GDM1 (cell line): ENCODE measurements at regions not wholly inside any gene's neighbourhood (a gene's known extent, or its start where the extent isn't known, plus 50 kb on each side); places are given as distances from the start of the nearest gene placed in this dataset.
"Not testable (repeated sequence)": the region's sequence is repeated elsewhere in the genome, so short reads cannot be mapped to it uniquely, and the experiment has no call there.

Experiments
- DNase-seq: peaks from one replicate; lab custom pipeline; 2025; lab: John Stamatoyannopoulos, UW

DNA sequence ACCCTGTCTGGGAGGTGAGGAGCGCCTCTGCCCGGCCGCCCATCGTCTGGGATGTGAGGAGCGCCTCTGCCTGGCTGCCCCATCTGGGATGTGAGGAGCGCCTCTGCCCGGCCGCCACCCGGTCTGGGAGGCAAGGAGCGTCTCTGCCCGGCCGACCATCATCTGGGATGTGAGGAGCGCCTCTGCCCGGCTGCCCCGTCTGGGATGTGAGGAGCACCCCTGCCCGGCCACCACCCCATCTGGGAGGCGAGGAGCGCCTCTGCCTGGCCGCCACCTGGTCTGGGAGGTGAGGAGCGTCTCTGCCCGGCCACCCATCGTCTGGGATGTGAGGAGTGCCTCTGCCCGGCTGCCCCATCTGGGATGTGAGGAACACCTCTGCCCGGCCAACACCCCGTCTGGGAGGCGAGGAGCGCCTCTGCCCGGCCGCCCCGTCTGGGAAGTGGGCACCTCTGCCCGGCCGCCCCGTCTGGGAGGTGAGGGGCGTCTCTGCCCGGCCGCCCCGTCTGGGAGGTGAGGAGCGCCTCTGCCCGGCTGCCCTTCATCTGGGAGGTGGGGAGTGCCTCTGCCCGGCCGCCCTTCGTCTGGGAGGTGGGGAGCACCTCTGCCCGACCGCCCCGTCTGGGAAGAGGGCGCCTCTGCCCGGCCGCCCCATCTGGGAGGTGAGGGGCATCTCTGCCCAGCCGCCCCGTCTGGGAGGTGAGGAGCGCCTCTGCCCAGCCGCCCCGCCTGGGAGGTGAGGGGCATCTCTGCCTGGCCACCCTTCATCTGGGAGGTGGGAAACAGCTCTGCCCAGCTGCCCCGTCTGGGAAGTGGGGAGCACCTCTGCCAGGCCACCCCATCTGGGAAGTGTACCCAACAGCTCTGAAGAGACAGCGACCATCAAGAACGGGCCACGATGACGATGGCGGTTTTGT, 399.7 kb downstream of the CAAP1 start:
- DNase-seq = not testable (repeated sequence)

DNA sequence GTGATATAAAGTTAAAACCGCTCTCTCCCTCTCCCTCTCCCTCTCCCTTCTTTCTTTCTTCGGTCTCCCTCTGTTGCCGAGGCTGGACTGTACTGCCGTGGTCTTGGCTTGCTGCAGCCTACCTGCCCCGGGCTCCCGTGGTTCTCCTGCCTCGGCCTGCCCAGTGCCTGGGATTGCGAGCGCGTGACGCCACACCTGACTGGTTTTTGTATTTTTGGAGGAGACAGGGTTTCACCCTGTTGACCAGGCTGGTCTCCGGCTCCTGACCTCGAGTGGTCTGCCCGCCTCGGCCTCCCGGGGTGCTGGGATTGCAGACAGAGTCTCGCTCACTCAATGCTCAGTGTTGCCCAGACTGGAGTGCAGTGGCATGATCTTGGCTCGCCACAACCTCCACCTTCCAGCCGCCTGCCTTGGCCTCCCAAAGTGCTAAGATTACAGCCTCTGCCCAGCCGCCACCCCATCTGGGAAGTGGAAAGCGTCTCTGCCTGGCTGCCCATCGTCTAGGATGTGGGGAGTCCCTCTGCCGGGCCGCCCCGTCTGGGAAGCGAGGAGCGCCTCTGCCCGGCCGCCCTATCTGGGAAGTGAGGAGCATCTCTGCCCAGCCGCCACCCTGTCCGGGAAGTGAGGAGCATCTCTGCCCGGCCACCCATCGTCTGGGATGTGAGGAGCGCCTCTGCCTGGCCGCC, 400.5 kb downstream of the CAAP1 start:
- DNase-seq = not testable (repeated sequence)

DNA sequence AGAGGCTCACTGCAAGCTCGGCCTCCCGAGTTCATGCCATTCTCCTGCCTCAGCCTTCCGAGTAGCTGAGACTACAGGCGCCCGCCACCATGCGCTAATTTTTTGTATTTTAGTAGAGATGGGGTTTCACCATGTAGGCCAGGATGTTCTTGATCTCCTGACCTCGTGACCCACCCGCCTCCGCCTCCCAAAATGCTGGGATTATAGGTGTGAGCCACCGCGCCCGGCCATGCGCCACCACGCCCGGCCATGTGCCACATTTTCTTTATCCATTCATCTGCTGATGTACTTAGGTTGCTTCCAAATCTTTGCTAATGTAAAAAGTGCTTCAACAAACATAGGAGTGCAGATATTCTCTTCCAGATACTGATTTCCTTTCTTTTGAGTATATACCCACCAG, 408.6 kb downstream of the CAAP1 start:
- no peak for DNase-seq

DNA sequence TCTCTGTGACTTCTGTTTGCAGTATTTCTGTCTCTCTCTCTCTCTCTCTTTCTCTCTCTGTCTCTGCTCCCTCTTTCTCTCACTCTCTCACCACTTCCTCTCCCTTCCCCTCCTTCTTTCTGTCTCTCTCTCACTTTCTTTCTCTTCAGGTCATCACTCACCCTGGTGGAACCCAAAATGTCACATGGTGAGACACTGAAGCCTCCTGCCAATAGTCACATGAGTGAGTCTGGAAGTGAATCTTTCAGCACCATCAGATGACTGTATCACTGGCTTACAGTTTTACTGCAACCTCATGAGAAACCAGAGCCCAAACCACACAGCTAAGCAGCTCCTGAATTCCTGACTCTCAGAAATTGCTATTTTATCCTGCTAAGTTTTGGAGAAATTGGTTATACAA, 414.6 kb downstream of the CAAP1 start:
- no peak for DNase-seq

DNA sequence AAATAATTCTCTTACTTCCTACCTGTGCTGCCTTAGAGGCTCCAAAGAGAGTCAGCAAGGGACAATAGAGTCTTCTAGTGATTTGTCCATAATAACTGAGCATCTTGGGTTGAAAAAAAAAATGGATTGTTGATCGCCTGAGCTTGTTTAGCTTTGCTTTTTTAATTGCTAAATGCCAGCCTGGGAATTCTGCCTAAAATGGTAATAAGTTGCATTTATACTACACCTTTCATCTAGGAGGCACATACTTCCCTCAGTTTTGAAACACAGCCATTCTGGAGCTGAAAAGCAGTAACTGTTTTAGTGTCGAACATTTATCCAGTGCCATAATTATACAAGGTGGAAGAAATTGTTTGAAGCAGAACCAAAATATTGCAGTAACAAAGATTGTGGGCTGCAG, 421.3 kb downstream of the CAAP1 start:
- DNase-seq = no peak

DNA sequence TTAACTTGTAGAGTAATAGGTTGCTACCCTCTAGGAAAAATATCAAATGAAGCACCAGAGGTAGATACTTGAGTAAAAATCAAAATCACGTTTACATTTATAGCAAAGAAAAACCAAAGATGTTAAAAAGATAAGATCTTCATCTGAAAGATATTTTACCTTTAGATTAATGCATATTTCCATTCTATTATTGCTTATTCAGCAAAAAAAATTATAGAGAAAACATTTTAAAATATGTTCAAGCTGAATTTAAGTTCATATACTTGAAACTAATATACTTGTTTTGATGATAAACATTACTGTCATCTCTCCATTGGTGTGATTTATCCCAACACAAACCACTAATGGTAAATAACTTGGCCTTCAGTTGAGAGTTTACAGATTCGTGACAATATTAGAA, 422.3 kb downstream of the CAAP1 start:
- no peak for DNase-seq

DNA sequence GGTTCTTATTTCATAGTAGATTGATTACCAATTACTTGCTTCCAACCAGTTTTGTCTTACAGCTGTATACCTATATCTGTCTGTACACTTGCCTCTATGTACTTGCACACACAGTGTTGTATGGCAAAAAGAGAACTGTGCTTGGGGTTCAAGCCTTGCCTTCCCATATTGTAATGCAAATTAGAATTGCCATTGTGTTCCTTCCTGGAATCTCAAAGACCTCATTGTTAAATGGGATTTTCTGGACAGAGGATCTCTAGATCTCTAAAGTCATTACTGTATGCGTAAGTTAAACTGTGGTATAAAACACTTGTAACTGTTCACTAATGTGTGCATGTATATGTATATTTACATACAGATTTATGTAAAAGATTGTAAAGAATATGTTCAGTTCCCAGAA, 428.8 kb downstream of the CAAP1 start:
- DNase-seq = no peak

DNA sequence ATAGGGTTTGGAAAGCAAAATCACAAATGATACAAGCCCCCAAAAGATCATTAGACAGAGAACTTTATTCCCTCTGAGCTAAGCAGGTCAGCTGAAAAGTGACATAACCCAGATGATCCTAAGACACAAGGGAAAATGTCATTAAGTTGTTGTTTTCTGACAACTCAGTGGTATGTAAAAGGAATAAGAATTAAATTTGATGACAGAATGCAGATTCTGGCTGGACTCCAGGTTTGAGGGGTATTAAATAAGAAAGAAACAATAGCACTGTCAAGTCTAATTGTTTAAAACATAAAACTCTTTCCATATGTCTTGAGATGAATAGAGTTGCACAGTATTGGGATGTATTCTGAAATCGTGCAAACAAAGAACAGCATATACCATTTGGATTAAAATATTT, 429.9 kb downstream of the CAAP1 start:
- no peak for DNase-seq

DNA sequence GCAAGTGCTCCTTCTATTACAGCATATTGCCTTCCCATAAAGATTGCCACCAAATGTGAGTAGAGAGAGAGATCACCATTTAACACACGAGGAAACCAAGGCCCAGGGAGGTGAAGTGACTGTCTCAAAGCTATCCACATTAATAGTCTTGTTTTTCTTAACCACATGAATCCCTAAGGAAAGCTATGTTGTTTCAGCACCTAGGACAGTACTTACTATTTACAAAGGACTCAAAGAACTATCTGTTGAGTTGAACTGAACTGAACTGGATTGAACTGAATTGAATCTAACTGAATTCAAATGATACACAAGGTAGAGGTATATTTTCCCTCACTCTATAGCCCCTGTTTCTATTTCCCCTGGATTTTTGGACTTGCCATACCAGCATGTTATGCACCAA, 430.4 kb downstream of the CAAP1 start:
- DNase-seq = no peak

DNA sequence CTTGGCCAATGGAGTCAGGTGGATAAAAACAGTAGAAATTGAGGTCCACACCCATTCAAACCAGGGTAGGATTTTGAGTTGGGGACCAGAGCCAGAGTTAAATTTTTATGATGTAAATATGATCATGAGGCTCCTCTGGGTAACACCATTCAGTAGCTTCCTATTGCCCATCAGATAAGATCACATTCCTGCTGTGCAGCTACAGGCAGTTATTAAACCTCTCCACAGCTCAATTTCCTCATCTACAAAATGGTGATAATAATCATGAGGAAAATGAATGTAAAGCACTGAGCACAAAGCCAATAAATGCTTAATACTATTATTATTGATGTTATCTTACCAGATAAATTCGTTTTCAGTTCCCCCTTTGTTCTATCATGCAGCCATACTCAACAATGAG, 432.0 kb downstream of the CAAP1 start:
- no peak for DNase-seq

DNA sequence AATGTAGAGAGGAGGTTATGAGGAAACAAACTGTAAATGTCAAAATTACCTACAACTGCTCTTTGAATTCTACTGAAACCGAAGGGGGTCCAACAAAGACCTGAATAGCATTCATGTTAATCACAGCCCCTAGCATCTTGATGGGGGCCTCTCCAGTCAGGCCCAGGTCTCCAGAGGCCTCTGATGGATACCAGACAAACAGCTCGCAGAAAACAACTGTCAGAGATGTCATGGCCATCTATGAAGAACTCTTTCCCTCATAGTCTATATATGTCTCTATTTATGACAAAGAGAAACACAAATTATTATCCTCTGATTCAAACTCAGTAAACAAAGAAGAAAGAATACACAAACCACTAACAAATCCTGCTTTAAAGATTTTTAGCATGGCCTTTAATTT, 432.6 kb downstream of the CAAP1 start:
- no peak for DNase-seq

DNA sequence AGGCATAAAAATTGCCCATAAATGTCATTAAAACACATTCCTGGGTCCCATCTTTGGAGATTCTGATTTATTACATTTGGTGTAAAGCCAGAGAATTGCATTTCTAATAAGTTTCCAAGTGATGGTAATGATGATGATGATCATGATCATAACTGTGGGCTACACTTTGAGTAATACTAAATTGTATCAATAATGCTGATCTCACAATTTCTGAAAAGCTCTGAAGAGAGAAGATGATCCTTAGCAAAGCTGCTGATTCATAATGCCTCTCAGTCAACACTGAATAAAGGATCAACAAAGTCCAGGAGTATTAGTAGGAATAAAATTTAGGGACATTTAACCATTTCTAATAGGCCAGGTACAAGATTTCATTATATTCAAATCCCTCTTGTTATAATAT, 434.5 kb downstream of the CAAP1 start:
- DNase-seq = no peak

DNA sequence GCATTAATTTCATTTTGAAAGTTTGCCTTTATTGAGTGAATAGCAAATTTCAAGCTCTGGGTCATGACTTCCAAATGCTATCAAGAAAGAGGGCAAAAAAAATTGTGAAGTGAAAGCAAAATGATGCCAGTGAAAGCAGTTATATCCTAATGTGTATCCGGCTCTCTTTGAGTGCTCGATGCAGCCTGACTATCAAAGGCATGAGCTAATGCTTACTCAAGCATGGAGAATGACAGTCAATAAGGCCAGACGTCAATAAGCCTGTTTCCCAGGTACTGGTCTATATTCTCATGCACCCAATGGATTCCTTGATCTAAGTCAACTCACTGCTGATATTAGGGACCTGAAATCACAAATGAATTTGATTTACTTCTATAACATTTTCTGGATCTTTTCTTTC, 435.5 kb downstream of the CAAP1 start:
- no peak for DNase-seq

DNA sequence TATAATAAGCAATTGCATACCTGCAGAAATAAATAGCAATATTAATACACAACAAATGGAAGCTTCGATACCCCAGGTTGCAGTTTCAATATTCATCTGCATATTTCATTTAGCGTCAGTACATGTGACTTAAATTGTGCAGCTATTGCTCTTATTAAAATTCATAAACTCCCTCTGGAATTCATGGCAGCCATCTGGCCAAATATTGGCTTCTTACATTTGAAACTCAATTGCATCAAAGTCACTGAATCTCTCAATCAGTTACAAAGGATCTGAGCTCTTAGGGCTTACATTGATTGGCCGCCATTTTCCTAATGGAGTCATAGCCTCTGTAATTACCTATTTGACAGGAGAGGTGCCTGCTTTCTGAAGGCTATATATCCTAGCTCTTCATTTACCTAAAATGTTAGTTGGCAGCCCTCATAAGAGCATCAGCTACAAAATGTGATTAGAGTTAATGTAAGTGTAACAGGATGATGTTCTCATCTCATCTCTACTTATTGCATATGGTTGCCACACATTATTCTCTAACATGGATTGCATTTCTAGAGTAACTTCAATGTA, 453.5 kb downstream of the CAAP1 start:
- DNase-seq = no peak

DNA sequence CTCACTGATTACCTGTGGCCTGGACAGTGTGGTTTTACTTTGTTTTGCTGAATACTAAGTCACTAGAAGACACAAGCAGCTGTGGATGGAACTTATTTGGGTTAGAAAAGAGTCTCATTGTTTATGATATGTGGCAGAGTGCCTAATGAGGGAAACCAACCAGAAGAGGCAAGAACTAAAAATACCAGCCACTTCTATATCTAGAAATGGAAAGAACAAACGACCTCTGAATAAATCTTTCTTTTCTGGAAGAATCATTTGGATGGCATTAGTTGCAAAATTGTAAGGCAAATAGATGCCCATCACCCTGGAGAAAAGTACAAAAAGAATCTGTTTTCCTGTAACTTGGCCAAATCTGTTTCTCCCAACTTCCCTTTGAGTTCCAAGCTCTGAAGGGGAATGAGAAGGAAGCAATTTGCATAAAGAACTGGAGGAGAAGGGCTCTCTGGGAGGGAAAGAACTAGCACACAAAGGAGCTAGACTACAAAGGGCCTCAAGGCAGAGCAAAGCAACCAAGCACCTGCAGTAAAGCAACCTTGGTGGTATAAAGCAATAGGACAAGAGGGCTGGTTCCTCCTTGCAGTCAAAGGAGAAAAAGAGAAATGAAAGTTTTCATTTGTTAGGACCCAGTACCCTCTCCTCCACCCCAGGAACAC, 455.4 kb downstream of the CAAP1 start:
- no peak for DNase-seq

DNA sequence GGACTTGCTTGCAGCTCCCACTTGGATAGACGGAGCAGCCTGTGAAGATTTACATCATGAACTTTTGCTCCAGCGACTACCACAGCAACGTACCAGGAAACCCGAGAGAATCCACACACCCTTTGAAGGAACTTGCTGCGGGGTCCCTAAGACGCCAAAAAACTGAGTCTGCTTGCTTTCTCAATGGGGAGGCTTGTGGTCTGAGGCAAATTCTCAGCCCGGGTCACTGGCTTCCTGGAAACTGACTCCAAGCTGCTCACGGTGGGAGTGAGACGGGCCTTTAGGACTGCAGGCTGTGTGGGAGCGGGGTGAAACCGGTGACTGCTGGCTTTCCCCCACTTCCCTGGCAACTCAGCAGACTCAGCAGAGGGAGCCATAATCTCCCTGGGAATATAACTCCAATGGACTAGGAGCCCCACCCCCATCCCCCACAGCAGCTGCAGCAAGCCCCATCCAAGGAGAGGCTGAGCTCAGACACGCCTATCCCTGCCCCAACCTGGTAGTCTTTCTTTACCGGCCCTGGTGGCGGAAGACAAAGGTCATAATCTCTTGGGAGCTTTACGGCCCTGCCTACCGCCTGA, 466.0 kb downstream of the CAAP1 start:
- no peak for DNase-seq

DNA sequence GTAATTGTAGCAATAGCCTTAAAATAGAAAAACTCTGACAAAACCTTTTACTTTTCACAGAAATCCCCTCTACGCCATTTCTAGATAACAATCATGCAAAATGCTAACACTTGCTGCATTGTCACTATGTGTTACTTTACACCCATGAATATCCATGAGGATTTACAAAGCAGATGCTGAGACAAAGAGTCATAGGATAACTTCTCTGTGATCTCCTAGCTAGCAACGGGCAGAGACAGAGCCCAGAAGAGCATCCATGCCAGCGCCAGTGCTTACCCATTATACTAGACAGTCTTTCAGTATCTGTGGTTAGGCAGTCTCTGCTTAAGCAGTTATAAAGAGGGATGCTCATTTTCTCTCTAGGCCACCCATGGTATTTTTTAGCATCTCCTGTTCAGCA, 474.1 kb downstream of the CAAP1 start:
- DNase-seq = no peak

DNA sequence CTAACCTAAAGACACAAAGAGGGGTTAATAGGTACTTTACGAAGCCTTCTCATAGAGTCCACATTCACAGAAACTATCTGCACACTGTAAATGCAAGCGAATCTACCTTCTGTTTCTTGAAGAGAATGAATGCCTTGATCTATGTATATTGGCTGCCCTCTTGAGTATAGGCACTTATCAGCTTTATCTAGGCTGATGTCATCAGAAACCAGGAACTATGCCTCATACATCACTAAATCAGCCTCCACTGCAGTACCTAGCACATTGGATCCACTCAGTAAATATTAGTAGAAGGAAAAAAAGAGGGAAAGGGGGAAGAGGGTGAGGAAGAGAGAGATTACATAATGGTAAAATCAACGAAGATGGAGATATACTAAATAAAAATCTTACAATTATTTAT, 477.1 kb downstream of the CAAP1 start:
- DNase-seq = no peak

DNA sequence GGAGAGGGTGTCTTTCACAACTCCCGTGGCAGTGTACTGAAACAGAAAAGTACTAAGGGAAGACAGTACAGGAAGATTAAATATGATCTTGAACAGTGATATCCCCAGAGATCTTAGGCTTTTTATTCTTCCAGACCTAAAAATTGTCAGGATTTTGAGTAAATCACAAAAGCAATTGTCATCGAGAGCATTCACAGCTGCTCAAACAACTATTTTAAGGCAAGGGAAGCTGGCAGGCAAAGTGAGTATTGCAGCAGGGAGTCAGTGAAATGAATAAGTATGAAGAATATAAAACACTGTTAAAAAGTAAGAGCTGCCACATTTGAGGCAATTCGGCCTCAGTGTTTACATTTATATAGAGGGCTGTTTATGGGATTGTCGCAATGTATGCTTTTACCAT, 479.0 kb downstream of the CAAP1 start:
- no peak for DNase-seq

DNA sequence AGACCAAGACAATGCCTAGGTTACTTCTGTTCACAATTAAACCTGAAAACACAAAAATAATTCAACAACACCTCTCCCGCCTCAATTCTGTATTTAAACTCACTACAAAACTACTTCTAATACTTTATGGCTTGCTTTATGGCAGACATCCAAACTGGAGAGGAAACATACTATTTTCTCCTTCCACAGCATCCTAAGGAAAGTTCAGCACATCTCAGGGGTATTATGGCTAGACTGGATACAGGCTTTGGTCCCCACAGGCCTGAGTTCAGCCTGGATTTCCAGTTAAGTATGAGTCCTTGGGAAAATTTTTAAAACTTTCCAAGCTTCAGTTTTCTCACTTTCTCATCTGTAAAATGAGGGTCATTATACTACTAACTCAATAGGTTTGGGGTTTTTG, 480.2 kb downstream of the CAAP1 start:
- no peak for DNase-seq

DNA sequence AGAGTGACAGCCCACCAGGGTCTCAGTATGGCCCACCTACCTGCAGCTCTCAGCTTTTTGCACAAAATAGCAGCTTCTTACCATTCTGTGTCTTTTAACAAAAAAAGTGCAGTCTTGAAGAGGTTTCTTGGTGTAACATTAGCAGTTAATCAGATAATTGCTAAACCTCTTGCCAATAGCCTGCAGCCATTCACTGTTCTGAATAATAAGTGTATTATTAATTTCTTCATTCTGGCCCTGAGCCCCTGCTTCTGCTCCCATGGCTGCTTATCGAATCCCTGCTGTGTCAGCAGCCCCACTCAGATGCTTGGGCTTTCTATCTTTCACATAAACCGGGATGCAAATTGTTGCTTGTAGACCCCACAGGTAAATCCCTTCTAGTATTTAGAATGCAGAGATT, 485.9 kb downstream of the CAAP1 start:
- DNase-seq = no peak

DNA sequence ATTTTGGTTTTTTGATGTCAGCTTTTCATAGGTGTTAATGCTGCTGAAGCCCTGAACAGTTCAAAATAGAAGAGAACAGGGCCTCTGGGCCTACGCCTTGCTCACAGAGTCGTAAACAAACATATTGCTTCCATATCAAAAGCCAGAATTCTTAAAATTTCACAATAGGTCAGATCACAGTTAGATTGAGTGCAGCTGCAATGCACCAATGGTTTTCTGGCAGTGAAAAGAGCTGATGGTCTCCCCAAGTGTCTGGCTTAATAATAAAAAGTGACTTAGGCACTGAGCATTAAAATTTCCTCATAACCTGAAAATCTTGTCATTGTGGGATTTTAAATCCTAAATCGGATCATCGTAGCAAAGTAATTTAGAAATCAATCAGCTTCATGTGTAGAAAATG, 493.0 kb downstream of the CAAP1 start:
- no peak for DNase-seq
